HL-60 (cell line): ENCODE measurements at regions not wholly inside any gene's neighbourhood (a gene's known extent, or its start where the extent isn't known, plus 50 kb on each side); places are given as distances from the start of the nearest gene placed in this dataset.

ENCODE experiments used
- DNase-seq, 2 experiments: peaks; one replicate each; pipeline ENCODE4 v3.0.0-alpha.2; 2010 to 2020; ENCODE audit warnings: low read depth in 1 of 2, low spot score in 1 of 2
- H3K27ac ChIP-seq: fragments of 250-450 bp; sonication (Bioruptor Pico); replicated peaks from 2 replicates; pipeline ENCODE4 v1.5.1; 2020; ENCODE audit warnings: mild to moderate bottlenecking, moderate library complexity
- H3K27me3 ChIP-seq: fragments of 250-450 bp; sonication (Bioruptor Pico); 2 replicates; pipeline ENCODE4 v1.5.1; 2021; ENCODE audit warnings: mild to moderate bottlenecking, moderate library complexity; ENCODE audit not compliant: insufficient read depth, poor library complexity, severe bottlenecking
- H3K4me3 ChIP-seq: replicated peaks from 2 replicates; pipeline ENCODE4 v1.5.1; 2011; ENCODE audit warnings: mild to moderate bottlenecking, control low read depth, low read length; ENCODE audit not compliant: insufficient read depth
- GABPA ChIP-seq: IDR thresholded peaks from 2 replicates; pipeline ENCODE4 v1.6.1; 2012; ENCODE audit warnings: low read depth
- POLR2AphosphoS5 ChIP-seq: IDR thresholded peaks from 2 replicates; pipeline ENCODE4 v1.6.1; 2012; ENCODE audit warnings: low read depth
- SPI1 ChIP-seq: IDR thresholded peaks from 2 replicates; pipeline ENCODE4 v1.6.1; 2012; ENCODE audit warnings: low read depth, mild to moderate bottlenecking, borderline replicate concordance
- TF ChIP-seq, protein P1 (sequence below): IDR thresholded peaks from 2 replicates; pipeline ENCODE4 v1.6.1; 2012; ENCODE audit warnings: low read depth; ENCODE audit not compliant: insufficient replicate concordance
- TF ChIP-seq, protein P2 (sequence below): IDR thresholded peaks from one replicate; pipeline ENCODE4 v1.5.1; 2011; ENCODE audit warnings: low read length, control low read depth, inconsistent platforms; ENCODE audit not compliant: insufficient read depth

DNA sequence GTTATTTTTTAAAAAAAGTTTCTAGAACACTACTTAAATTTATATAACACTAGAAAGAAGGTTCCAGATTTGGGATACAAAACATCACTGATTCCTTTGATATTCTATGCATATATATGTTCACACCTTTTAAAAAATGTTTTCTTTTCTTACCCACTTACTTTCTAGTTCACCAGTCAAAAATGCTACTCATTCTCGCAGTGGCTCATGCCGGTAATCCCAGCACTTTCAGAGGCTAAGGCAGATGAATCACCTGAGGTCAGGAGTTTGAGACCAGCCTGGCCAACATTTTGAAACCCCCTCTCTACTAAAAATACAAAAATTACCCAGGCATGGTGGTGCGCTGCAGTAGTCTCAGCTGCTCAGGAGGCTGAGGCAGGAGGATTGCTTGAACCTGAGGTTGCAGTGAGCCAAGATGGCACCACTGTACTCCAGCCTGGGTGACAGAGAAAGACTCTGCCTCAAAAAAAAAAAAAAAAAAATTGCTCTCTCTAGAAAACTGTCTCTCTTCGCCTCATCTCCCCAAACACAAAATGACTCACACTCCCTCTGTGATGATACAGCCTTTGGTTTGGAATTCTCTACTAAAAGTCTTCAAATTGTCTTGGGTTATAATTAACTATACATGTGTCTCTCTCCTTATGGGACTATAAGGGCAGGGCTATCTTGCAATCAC is 52.6 kb upstream of the TGFBR2 start:
- no peak for DNase-seq
- no peaks in the 10 kb centered on the region for H3K27me3 ChIP-seq
- H3K4me3 ChIP-seq, result no peak overlapping the region

DNA sequence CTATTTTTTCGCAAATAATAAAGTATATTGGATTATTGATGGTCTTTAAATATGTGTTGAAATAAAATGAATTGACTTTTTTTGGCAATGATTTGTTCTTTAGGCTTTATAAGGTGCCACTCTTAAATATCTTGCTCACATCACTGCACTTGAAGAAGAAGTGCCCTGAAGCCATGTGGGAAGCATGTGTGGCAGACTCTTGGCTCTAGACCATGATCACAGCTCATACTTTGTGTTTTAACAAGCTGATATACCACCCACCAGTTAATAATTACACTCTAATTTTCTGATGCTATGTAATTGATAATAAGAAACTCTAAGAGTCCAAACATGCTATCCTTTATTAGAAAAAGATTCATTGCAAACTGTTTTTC is 52.1 kb upstream of the TGFBR2 start:
- TF ChIP-seq, protein P1, sequence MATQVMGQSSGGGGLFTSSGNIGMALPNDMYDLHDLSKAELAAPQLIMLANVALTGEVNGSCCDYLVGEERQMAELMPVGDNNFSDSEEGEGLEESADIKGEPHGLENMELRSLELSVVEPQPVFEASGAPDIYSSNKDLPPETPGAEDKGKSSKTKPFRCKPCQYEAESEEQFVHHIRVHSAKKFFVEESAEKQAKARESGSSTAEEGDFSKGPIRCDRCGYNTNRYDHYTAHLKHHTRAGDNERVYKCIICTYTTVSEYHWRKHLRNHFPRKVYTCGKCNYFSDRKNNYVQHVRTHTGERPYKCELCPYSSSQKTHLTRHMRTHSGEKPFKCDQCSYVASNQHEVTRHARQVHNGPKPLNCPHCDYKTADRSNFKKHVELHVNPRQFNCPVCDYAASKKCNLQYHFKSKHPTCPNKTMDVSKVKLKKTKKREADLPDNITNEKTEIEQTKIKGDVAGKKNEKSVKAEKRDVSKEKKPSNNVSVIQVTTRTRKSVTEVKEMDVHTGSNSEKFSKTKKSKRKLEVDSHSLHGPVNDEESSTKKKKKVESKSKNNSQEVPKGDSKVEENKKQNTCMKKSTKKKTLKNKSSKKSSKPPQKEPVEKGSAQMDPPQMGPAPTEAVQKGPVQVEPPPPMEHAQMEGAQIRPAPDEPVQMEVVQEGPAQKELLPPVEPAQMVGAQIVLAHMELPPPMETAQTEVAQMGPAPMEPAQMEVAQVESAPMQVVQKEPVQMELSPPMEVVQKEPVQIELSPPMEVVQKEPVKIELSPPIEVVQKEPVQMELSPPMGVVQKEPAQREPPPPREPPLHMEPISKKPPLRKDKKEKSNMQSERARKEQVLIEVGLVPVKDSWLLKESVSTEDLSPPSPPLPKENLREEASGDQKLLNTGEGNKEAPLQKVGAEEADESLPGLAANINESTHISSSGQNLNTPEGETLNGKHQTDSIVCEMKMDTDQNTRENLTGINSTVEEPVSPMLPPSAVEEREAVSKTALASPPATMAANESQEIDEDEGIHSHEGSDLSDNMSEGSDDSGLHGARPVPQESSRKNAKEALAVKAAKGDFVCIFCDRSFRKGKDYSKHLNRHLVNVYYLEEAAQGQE, result no peak
- TF ChIP-seq GABPA, result no peak
- Histone ChIP-seq H3K27me3 (no peaks in the 10 kb centered on the region), H3K4me3 (no peak overlapping the region), H3K27ac (no peak overlapping the region)
- DNase-seq, result no peak

More for the DNA sequence above, 52.6 kb upstream of the TGFBR2 start:
- TF ChIP-seq SPI1 (no peak), POLR2AphosphoS5 (no peak), GABPA (no peak)
- TF ChIP-seq, protein P1, result no peak
- TF ChIP-seq, protein P2, sequence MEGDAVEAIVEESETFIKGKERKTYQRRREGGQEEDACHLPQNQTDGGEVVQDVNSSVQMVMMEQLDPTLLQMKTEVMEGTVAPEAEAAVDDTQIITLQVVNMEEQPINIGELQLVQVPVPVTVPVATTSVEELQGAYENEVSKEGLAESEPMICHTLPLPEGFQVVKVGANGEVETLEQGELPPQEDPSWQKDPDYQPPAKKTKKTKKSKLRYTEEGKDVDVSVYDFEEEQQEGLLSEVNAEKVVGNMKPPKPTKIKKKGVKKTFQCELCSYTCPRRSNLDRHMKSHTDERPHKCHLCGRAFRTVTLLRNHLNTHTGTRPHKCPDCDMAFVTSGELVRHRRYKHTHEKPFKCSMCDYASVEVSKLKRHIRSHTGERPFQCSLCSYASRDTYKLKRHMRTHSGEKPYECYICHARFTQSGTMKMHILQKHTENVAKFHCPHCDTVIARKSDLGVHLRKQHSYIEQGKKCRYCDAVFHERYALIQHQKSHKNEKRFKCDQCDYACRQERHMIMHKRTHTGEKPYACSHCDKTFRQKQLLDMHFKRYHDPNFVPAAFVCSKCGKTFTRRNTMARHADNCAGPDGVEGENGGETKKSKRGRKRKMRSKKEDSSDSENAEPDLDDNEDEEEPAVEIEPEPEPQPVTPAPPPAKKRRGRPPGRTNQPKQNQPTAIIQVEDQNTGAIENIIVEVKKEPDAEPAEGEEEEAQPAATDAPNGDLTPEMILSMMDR, result no peak
- H3K27ac ChIP-seq, result no peak overlapping the region

DNA sequence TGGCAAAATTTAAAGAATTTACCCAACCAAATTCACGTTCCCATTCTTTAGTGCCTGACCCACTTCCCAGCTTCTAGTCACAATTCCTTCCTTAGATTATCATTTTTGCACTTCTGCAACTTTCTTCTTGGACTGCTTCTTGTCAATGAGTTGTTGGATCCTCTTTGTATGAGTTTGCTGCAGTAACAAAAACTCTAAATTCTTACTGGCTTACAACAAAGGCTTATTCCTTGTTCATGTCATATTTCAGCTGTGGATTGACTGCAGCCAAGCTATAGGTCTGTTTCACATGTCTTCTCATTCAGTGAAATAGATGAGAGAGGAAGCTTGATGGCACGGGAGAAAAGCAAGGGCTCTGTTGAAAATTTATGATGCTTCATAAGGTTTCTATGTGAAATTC is 50.4 kb upstream of the TGFBR2 start:
- TF ChIP-seq GABPA (no peak), POLR2AphosphoS5 (no peak), SPI1 (no peak)
- TF ChIP-seq, protein P1, result no peak
- TF ChIP-seq, protein P2, result no peak
- H3K27me3 ChIP-seq, result no peaks in the 10 kb centered on the region
- no peak overlapping the region for H3K27ac ChIP-seq

More for the DNA sequence above, 50.4 kb upstream of the TGFBR2 start:
- H3K4me3 ChIP-seq, result no peak overlapping the region
- no peak for DNase-seq
